ENCODE measurements at regions not wholly inside any gene's neighbourhood (a gene's known extent, or its start where the extent isn't known, plus 50 kb on each side); places are given as distances from the start of the nearest gene placed in this dataset.

- TF ChIP-seq EZH2 (IDR thresholded peaks at IDR 0.05; ENCODE audit: borderline replicate concordance, insufficient read depth, low read depth, low read length, poor library complexity, severe bottlenecking) (no peak), CTCF (IDR thresholded peaks at IDR 0.05) (no peak)
These were observed 656.6 kb downstream of the INHBA start for GRCh38 chr7:41046221-41046761.
